ENCODE measurements at regions not wholly inside any gene's neighbourhood (a gene's known extent, or its start where the extent isn't known, plus 50 kb on each side); places are given as distances from the start of the nearest gene placed in this dataset.

GRCh38 chr4:95599777-95600400, 51.1 kb upstream of the UNC5C start:
- TF ChIP-seq, protein P1, sequence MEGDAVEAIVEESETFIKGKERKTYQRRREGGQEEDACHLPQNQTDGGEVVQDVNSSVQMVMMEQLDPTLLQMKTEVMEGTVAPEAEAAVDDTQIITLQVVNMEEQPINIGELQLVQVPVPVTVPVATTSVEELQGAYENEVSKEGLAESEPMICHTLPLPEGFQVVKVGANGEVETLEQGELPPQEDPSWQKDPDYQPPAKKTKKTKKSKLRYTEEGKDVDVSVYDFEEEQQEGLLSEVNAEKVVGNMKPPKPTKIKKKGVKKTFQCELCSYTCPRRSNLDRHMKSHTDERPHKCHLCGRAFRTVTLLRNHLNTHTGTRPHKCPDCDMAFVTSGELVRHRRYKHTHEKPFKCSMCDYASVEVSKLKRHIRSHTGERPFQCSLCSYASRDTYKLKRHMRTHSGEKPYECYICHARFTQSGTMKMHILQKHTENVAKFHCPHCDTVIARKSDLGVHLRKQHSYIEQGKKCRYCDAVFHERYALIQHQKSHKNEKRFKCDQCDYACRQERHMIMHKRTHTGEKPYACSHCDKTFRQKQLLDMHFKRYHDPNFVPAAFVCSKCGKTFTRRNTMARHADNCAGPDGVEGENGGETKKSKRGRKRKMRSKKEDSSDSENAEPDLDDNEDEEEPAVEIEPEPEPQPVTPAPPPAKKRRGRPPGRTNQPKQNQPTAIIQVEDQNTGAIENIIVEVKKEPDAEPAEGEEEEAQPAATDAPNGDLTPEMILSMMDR (conservative IDR thresholded peaks at IDR 0.05; ENCODE audit: low read depth in 2 of 2): no peak
- TF ChIP-seq EZH2phosphoT487 (IDR thresholded peaks at IDR 0.05; ENCODE audit: unreplicated experiment) (no peak), EZH2 (IDR thresholded peaks at IDR 0.05; ENCODE audit: low read depth, unreplicated experiment) (no peak), NANOG (IDR thresholded peaks at IDR 0.05; ENCODE audit: borderline replicate concordance) (no peak), POLR2AphosphoS5 (IDR thresholded peaks at IDR 0.05; ENCODE audit: low read depth) (no peak), ZNF114 (CRISPR knock-in tag; IDR thresholded peaks at IDR 0.05) (no peak), CREB1 (CRISPR knock-in tag; IDR thresholded peaks at IDR 0.05; ENCODE audit: low read depth) (no peak), JUNB (IDR thresholded peaks at IDR 0.05; ENCODE audit: unreplicated experiment) (no peak)
- TF ChIP-seq, protein P2, sequence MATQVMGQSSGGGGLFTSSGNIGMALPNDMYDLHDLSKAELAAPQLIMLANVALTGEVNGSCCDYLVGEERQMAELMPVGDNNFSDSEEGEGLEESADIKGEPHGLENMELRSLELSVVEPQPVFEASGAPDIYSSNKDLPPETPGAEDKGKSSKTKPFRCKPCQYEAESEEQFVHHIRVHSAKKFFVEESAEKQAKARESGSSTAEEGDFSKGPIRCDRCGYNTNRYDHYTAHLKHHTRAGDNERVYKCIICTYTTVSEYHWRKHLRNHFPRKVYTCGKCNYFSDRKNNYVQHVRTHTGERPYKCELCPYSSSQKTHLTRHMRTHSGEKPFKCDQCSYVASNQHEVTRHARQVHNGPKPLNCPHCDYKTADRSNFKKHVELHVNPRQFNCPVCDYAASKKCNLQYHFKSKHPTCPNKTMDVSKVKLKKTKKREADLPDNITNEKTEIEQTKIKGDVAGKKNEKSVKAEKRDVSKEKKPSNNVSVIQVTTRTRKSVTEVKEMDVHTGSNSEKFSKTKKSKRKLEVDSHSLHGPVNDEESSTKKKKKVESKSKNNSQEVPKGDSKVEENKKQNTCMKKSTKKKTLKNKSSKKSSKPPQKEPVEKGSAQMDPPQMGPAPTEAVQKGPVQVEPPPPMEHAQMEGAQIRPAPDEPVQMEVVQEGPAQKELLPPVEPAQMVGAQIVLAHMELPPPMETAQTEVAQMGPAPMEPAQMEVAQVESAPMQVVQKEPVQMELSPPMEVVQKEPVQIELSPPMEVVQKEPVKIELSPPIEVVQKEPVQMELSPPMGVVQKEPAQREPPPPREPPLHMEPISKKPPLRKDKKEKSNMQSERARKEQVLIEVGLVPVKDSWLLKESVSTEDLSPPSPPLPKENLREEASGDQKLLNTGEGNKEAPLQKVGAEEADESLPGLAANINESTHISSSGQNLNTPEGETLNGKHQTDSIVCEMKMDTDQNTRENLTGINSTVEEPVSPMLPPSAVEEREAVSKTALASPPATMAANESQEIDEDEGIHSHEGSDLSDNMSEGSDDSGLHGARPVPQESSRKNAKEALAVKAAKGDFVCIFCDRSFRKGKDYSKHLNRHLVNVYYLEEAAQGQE (IDR thresholded peaks at IDR 0.05; ENCODE audit: unreplicated experiment): no peak
- TF ChIP-seq, protein P3, sequence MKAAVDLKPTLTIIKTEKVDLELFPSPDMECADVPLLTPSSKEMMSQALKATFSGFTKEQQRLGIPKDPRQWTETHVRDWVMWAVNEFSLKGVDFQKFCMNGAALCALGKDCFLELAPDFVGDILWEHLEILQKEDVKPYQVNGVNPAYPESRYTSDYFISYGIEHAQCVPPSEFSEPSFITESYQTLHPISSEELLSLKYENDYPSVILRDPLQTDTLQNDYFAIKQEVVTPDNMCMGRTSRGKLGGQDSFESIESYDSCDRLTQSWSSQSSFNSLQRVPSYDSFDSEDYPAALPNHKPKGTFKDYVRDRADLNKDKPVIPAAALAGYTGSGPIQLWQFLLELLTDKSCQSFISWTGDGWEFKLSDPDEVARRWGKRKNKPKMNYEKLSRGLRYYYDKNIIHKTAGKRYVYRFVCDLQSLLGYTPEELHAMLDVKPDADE (IDR thresholded peaks at IDR 0.05): no peak
